ENCODE measurements at regions not wholly inside any gene's neighbourhood (a gene's known extent, or its start where the extent isn't known, plus 50 kb on each side); places are given as distances from the start of the nearest gene placed in this dataset.

DNA sequence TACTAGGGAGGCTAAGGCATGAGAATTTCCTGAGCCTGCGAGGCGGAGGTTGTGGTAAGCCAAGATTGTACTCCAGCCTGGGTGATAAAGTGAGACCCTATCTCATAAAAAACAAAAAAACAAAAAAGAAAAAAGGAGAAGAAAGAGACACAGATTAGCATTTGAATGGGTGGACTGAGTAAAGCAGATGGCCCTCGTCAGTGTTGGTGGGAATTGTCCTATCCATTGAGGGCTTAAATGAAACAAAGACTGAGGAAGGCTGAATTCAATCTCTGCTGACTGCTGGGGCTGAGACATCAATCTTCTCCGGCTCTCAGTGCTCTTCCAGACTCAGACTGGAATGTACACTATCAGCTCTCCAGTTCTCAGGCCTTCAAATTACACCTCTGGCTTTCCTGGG is 136.8 kb downstream of the SLC7A11 start:
- TF ChIP-seq, protein P1, sequence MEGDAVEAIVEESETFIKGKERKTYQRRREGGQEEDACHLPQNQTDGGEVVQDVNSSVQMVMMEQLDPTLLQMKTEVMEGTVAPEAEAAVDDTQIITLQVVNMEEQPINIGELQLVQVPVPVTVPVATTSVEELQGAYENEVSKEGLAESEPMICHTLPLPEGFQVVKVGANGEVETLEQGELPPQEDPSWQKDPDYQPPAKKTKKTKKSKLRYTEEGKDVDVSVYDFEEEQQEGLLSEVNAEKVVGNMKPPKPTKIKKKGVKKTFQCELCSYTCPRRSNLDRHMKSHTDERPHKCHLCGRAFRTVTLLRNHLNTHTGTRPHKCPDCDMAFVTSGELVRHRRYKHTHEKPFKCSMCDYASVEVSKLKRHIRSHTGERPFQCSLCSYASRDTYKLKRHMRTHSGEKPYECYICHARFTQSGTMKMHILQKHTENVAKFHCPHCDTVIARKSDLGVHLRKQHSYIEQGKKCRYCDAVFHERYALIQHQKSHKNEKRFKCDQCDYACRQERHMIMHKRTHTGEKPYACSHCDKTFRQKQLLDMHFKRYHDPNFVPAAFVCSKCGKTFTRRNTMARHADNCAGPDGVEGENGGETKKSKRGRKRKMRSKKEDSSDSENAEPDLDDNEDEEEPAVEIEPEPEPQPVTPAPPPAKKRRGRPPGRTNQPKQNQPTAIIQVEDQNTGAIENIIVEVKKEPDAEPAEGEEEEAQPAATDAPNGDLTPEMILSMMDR (IDR thresholded peaks at IDR 0.05) = no peak
- H3K36me3 ChIP-seq = no peaks in the 10 kb centered on the region
- peaks cover 10% of the 10 kb centered on the region for H3K27me3 ChIP-seq
- H3K27ac ChIP-seq = no peak overlapping the region
- H3K9me3 ChIP-seq = no peaks in the 10 kb centered on the region
- no peaks in the 10 kb centered on the region for H3K4me1 ChIP-seq (ENCODE audit: control insufficient read depth in 1 of 2, insufficient read depth in 1 of 2, low read depth in 1 of 2, low read length in 1 of 2)
- no peak overlapping the region for H3K4me3 ChIP-seq (ENCODE audit: low read depth in 1 of 2, low read length in 1 of 2)

DNA sequence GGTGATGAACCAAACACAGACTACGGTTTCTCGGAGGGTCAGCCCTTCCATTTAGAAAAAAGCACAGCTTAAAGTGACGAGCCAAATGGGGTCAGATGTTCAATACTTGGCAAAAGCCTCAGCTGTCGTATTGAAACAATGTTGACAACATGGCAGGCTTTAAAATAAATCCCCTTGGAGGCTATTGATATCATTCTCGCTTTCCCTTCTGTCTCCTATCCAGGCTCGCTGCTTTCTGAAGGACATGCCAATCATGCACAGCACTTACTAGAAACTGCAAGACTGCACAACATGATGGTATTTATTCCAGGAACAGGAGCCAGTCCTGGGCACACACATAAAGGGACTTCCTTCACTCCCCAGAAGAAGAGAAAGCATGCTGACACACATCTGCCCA is 137.9 kb downstream of the SLC7A11 start:
- H3K4me1 ChIP-seq (ENCODE audit: control insufficient read depth in 1 of 2, insufficient read depth in 1 of 2, low read depth in 1 of 2, low read length in 1 of 2) = no peaks in the 10 kb centered on the region

DNA sequence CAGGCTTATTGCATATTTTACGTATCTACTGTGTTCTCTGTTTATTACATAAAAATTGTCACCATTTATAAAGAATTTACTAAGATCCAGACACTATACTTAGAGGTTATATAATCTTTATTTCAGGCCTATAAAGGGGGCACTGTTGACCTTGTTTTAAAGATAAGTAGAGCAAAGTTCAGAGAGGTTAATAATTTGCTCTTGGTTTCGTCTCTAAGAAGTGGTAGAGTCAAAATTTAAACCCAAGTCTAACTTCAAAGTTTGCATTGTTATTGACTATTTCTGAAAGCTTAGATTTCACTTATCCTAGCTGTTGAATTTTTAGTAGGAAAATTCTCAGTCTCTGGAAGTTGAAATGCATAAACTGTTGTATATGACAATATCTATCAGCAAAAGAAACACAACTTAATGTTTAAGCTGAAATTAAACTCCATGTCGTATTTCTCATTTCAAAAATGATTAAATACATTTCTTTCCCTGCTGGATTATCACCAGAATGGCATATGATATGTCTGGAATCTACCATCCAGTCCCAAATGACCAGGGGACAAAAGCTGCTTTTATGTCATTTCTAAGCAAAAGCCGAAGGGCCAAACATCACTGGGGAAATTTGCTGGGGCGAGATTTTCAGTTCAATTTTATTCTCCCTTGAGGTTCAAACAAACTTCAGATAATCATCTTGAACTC is 138.4 kb downstream of the SLC7A11 start:
- Histone ChIP-seq H3K36me3 (no peaks in the 10 kb centered on the region), H3K27ac (no peak overlapping the region), H3K4me1 (ENCODE audit: control insufficient read depth in 1 of 2, insufficient read depth in 1 of 2, low read depth in 1 of 2, low read length in 1 of 2) (no peaks in the 10 kb centered on the region), H3K4me3 (ENCODE audit: low read depth in 1 of 2, low read length in 1 of 2) (no peak overlapping the region), H3K27me3 (peaks cover 10% of the 10 kb centered on the region), H3K9me3 (no peaks in the 10 kb centered on the region)
- TF ChIP-seq, protein P1 (IDR thresholded peaks at IDR 0.05) = no peak

More for the DNA sequence above, 137.9 kb downstream of the SLC7A11 start:
- Histone ChIP-seq H3K9me3 (no peaks in the 10 kb centered on the region), H3K36me3 (no peaks in the 10 kb centered on the region), H3K27ac (no peak overlapping the region), H3K4me3 (ENCODE audit: low read depth in 1 of 2, low read length in 1 of 2) (no peak overlapping the region), H3K27me3 (peaks cover 10% of the 10 kb centered on the region)
- TF ChIP-seq, protein P1 (IDR thresholded peaks at IDR 0.05) = no peak

DNA sequence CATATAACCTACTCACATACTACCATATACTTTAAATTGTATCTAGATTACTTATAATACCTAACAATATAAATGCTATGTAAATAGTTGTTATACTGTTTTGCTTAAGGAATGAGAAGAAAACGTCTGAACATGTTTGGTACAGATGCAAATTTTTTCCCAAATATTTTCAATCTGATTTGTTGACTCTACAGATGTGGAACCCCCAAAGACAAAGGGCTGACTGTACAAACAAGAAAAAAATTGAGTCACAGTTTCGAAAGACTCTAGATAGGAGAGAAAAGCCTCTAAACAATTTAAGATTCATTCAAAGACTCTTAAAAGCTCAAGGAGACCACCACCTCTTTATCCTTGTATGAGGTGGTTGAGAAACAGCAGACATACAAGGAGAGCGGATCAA is 142.8 kb downstream of the SLC7A11 start:
- H3K4me3 ChIP-seq (ENCODE audit: low read depth in 1 of 2, low read length in 1 of 2) = no peak overlapping the region
- TF ChIP-seq, protein P1 (IDR thresholded peaks at IDR 0.05) = no peak
- no peaks in the 10 kb centered on the region for H3K4me1 ChIP-seq (ENCODE audit: control insufficient read depth in 1 of 2, insufficient read depth in 1 of 2, low read depth in 1 of 2, low read length in 1 of 2)
- no peaks in the 10 kb centered on the region for H3K36me3 ChIP-seq
- peaks cover 45% of the 10 kb centered on the region for H3K27me3 ChIP-seq
- H3K9me3 ChIP-seq = no peaks in the 10 kb centered on the region
- no peak overlapping the region for H3K27ac ChIP-seq

DNA sequence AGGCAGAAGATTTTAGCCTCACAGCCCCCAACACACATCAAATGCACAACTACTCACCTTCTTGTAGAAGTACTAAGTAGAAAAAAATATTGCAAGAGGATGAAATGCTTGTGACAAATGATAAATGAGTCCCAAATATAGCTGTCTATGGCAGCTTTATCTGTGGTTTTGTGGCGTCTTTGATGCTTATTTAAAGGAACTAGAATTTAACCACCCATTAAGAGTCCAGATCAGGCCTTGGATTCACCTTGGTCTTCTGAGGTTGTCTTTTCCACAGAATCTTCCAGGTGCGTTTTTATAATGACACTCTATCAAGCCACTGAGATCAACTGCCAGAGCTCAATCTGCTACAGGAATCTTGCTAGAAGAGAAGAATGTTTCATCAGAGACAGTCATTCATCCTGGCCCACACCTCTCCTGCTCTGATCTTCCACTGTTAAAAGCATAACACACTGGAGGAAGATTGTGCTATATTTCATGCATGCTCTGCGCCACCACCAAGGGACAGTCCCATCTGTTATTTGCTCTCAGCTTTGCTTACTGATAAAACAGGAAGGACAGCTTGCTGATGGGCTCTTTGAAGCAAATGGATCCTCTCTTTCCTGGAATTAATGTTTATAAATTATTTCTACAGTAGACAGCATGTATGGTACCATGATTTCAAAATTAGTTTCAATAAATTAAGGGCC is 144.1 kb downstream of the SLC7A11 start:
- Histone ChIP-seq H3K4me1 (ENCODE audit: control insufficient read depth in 1 of 2, insufficient read depth in 1 of 2, low read depth in 1 of 2, low read length in 1 of 2) (no peaks in the 10 kb centered on the region), H3K36me3 (no peaks in the 10 kb centered on the region), H3K4me3 (ENCODE audit: low read depth in 1 of 2, low read length in 1 of 2) (no peak overlapping the region), H3K27ac (no peak overlapping the region), H3K9me3 (no peaks in the 10 kb centered on the region), H3K27me3 (peaks cover 49% of the 10 kb centered on the region)
- TF ChIP-seq, protein P1 (IDR thresholded peaks at IDR 0.05) = no peak

Measured in neutrophil (primary cell).